HG03442 (cell line): ENCODE measurements at regions not wholly inside any gene's neighbourhood (a gene's known extent, or its start where the extent isn't known, plus 50 kb on each side); places are given as distances from the start of the nearest gene placed in this dataset.

Experiments used
- ATAC-seq: cut with Tn5 transposase; IDR thresholded peaks from one replicate; pipeline ENCODE4 v1.9.1; 2021; ENCODE audit warnings: mild to moderate bottlenecking, moderate library complexity; ENCODE audit not compliant: unreplicated experiment

DNA sequence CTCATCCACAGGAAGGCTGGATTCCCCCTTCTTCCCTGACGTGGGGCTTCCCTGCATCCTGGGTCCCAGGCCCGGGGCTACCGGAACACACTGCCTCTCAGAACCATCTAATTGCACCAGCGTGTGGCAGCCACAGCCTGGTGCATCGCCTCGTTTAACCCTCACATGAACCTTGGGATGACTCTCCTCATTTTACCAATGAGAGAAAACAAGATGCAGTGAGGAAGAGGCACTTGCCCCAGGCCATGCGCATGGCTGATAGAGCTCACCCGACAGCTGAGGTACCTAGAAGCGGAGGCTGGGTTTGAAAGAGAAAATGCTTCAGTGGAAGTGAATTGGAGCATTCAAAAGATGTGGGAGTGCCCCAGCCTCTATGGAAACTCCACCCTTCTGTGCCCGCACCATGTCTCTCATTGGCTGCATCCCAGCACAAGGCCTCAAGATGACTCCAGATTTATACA, 162.3 kb downstream of the KATNIP start:
- no peak for ATAC-seq

DNA sequence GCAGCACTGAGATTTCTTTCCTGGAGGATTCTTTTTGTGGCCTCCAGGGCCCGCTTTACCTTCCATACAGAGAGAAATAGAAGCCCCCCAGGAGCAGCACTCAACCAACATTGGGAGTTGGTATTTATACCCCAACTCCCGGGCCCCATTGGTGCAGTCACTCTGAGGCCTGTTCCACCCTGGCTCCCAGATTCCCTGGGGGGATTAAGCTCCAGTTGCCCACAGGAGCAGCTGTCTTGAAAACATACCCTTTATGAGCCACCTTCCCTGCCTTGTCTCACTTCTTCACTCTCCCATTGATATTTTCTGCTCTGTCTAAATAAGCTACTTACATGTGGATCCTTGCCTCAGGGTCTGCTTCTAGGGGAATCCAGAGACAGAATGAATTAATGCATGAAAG, 167.8 kb downstream of the KATNIP start:
- no peak for ATAC-seq

DNA sequence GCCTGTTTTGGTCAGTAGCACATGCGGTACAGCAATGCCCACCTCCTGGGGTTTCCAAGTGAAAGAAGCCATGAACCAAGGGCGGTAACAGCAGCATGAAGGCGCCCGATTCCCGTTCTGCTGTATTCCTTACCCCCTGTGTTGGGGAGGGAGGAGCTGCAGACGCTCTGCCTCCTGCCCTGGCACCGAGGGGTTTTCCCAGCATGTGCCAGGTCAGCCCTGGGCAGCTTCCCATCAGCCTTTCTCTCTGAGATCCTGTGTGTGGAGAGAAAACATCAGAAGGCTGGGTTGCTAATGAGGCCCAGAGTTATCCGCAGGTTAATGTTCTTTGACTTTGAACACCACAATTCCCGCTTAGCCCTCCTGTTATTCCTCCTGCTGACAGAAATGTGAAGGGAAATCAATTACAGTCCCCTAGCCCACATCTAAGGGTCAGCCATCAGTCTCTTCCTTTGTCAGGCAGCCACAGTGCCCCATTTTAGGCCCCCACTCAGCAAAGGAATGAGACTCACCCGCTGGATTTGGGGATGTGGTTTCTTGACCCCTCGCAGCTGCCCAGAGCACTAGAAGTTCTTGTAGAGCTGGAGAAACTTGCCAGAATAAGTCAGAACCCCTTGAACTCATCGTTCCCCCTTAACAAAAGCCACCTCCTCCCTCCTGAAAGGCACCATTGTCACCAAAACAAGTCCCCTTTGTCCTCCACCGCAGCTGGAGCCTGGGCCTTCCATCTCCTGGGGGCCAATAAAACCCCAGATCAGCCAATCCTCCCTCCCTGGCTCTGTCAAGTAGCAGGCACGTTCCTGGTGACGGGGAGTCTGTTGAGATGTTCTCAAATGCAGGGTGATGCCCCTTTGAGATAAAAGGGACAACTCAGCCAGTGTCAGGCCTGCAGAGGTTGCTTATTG, 168.5 kb downstream of the KATNIP start:
- ATAC-seq = no peak

DNA sequence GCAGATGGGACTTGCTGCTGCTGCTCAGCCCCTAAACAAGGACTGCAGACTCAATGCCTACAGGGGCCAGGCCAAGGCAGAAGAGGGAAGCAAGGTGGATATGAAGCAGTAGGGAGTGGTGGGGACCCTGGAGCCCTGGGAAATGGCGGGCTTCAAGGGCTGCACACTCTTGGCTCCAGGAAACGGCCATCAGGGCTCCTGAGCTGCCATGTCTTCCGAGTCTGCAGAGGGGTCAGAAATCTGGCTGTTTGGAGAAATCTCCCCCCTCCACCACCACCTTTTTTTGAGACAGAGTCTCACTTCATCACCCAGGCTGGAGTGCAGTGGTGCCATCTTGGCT, 169.1 kb downstream of the KATNIP start:
- no peak for ATAC-seq

DNA sequence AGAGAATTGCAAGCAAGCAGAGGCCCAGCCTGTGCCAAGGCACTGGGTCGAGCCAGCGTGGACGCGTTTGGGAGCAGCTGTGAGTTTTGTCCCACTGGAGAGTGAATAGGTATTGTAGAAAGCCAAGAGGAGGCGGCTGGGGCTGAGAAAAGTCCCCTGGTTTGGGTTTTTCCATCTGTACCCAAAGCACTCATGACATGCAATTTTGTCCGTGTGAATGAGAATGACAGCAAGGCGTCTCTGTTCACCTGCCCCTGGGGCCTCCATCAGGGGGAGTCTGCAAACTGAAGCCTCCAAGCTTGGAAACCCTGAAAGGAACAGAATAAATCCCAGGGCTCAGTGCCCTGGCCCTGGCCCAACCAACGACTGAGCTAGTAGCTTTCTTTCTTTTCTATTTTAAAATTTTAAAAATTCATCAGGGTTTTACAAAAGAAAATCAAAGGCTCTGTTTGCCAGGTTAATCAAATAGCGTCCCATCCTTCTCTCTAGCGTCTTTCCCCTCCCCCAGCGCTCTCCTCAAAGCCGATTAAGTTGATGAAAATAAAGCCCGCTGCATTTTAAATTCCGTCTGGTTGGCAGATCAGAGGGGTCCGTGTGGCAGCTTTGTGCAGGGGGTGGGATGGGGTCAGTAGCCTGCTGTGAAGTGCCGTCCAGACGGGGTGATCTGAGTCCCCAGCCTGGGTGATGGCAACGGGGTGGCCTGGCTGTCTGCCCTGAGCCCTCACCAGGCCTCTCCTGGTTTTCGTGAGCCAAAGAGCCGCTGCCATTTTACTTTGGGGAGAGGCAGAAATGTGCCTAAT, 171.0 kb downstream of the KATNIP start:
- ATAC-seq = no peak

DNA sequence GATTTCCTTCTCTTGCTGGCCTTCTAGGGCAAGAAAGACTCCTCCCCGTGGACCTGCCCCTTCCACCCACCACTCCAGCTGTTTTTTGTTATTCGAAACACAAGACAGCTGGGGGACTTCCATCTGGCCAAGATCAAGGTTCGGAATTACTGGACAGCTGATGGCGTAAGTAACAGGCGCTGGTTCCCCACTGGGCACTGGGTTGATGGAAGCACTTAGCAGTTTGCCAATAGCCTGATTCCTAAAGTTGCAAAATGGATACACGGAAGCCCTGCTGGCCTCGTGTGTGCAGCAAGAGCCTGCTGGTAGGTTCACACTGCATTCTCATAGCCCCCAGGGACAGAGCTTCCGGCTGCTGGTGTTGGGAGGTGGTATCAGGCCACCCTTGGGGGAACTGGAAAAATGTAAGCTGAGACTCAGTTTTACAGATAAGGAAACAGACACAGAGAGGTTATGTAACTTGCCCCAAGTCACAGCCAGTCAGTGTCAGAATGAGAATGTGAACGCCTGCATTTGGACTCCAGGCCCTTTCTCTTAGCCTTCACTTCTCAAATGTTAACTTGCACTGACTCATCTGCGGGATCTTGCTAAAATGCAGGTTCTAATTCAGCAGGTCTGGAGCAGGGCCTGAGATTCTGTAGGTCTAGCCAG, 171.7 kb downstream of the KATNIP start:
- ATAC-seq = no peak

DNA sequence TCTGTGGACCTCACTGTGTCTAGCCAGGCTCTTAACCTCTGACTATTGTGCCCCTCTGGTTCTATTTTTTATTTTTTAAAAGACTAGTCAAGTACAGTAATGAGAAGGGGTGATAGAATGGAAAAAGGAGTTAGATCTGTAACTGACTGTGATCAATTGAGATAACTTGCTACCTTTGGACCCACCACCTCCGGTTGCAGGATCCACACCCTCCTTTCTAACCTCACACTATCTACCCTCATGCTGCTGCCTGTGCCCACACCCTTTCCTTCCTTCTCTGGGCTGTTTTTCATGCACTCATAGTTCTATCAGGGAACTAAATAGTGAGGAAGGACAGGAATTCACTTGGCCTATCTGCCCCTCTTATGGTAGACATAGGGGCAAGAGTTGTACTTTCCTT, 172.3 kb downstream of the KATNIP start:
- ATAC-seq = no peak

DNA sequence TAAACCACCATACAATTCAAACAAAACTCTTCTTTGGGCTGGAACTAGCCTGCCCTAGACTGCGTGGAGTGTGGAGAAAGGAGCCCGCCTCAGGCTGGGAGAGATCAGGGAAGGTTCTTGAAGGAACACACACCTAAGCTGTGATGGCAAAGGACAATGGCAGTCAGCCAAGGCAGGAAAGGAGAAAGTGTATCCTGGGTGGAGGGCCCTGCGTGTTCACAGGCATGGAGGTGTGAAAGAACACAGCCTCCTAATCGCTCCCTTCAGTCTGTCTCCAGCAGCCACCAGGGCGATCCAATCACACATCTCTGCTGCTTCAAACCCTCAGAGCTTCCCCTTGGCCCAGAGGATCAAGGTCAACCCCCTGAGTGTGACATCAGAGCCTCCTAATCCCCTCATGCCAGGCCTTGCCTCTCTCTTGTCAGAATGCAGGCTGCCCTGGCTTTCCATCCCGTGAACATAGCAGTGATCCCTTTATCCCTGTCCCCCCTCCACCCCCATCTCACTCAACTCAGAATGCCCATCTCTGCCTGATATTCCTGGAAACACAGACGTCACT, 173.0 kb downstream of the KATNIP start:
- no peak for ATAC-seq

DNA sequence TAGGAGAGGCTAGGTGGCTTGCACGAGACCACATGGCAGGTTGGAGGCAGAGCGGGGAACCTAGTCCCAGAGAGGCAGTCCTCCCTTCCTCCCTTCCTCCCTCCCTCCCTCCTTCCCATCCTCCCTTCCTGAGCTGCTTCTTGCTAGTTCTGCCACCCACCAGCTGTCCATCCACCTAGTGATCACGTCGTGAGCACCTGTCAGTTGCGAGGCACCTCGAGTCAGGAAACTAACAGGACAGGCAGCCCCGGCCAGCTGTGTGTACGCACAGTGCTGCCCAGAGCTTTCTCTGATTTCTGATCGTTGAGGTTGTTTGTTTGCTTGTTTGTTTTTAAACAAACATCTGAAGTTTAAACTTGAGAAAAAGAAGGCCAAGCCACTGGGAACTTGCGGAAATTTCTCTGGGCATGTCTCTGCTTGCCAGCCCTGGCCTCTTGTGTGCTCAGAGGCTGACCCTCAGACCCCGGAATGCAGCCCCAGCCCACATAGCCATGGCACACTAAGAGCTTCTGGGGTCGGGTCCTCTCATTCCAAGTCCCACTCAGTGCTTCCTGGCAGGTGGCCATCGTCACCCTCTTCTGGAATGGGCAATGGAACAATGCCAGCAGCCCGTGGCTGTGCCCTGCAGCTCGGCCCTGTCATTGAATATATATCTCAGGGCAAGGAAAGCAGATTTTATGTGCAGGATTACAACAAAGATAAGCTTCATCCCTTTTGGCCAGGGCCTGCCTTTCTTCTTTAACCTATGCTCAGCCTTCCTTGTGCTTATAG, 174.0 kb downstream of the KATNIP start:
- no peak for ATAC-seq

DNA sequence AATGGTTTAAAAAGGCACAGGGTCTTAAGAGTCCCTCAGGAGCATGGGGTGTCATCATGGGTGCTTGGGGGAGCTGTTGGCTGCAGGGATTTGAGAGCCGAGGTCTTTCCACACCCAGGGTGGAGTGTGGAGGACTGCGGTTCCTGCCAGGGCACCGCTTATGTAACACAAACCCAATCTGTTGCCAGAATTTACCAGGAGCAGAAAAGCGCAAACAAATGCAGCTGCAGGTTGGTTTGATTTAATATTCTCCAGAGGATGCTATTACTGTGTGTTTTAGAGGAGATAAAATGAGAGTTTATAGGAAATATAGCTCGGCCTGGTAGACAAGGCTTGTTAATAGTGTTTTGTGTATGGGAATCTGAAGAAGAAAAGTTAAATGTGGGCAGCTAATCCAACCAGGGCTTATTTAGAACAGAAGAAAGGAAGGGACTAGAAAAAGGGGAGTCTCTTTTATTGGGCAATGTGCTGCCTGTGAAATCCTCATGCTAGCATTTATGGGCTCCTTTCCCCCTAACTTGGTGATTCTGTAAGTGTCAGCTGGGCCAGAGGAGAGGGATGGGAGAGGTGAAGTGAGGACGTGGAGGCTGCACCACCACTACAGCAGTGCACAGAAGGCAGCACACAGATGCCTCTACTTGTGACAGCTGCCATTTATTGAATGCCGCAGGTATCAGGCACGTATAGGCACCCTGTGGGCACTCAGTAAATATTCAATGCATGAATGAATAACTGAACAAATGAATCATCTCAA, 174.7 kb downstream of the KATNIP start:
- no peak for ATAC-seq

DNA sequence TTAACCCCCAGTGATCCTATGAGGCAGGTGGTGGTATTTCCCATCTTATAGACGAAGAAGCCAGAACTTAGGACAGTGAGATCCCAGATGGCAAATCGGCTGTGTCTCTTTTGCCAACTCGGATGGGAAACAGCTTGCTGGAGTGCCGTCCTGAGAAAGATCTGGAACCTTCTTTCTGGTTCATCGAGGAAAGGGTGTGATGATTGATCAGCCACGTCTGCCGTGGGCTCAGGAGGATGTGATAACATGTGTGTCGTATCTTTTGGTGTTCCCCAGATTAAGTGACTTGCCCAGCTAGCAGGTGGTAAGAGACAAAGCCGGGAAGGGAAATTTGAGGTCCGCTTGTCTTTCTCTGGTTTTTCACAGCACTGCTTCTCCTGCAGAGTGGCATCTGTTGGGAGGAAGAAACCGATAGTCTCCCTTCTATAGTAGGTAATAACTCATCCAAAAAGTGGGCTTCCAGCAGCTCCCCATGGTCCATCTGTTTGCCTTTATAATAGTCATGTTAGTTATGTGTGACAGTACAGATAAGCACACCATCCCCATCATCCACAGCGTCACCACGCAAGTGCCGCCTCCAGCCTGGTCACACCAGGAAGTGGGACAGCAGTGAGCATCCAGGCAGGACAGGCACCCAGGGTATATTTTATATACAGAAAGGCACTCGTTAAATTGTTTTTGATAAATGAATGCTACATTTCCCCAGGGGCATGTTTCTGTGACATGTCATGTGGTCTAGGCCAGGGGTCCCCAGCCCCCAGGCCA, 175.5 kb downstream of the KATNIP start:
- ATAC-seq = no peak

DNA sequence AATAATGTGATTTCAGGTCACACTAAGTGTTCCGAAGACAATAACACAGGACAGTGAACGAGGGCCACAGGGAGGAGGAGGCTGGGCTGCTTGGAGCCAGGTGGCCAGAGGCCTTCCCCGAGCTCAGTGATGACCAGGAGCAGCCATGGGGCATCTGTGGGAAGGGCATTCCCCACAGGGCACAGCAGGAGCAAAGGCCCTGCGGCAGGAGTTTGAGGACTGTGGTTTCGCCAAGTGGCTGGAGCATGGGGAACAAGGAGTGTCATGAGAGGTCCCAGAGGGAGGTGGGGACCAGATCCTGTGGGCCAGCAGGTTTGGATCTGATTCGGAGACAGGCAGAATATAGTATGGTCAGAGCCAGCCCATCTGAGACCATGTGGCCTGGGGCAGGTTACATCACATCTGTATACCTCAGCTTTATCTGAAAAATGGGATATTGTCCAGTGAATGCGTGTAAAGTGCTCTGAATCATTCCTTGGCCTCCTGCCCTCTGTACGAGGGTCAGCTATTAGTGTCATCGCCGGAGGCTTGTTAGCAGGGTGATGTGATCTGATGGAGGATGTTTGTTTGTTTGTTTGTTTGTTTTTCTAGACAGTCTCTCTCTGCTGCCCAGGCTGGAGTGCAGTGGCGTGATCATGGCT, 176.8 kb downstream of the KATNIP start:
- no peak for ATAC-seq

DNA sequence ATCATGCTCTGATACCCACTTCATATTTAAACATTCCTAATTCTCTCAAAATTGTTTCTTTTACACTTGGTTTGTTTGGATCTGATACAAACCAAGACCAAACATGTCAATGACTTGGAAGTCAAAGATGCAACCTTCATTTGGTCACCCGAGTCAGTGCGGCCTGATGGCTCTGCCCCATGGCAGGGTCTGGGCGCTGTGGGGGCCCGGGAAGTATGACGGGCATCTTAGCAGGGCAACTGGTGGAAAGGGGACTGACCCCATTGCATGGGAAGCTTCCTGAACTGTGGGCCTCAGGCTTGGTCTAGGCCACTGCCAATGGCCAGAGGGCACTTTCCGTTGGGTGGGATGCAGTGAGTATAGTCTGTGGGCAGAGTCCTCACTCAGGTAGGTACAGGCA, 178.0 kb downstream of the KATNIP start:
- ATAC-seq = no peak

DNA sequence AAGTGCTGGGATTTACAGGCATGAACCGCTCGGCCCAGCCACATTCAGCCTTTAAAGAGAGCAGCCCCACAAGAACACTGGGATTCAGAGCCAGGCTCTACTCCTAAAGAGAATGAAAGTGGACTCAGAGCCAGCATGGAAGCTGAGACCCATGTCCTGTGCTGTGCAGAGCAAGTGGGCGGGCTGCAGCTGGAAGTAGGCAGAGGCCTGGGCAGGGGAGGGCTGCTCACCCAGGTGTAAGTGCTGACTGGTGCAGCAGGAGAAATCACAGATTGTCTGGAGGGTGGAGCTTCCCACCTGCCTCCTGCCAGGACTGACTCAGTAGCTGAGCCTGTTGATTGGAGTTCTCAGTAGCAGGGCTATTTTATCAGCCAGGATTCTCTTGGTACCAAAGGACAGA, 178.7 kb downstream of the KATNIP start:
- ATAC-seq = no peak

DNA sequence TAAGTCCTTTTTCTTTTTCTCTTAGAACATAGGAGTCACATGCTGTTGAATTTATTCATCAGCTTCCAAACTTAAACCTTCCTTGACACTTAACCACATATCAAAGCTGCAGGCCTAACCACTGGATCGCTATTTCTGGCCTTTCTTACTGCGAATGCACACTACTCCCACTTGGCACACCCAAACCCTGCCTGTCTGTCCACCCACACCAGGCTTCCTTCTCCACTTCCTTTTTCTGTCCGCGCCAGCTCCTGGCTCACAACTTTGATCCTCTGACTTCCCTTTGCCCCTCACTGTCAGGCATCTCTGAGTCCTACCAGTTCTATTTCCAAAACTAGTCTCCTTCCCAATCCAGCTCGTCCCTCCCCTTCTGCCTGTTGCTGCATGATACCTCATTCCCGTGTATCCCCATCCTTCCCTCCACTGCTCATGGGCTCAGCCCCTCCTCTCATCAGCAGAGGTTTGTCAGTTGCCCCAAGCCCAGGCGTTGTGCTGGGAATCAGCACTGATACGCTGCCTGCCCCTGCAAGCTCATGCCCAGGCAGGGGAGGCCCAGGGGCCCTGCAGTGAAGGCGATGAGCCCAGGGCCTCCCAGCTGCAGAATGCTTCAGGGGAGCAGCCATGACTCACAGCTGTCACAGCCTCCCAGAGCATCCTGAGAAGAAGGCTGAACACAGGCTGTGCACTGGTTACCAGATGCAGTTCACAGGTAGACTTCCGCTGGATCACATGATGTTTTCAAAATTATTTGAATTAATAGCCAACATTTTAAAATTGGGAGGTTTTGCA, 179.8 kb downstream of the KATNIP start:
- ATAC-seq = no peak

DNA sequence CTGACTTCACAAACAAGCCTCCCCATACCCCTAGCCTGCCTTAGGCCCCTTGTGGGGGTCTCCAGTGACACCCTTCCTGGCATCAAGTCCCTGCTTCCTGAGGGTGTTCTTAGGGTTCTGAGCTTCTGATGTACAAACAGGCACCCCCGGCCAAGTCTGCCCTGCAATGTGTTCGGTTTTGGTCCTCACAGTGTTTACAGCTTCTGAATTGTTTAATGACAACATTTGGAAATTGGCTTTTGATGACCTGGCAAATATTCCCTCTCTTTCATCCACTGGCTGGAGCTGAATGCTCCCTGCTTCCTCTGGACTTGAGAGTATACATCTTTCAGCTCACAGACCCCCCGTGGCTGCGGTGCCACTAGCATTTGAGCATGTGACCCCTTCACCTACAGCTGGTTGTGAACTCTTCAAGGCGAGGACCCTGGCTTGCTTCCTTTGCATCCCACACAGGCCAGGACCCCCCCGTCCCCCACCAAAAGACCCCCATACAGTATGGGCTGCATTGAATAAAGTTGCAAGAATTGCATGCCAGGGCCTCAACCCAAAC, 180.8 kb downstream of the KATNIP start:
- ATAC-seq = no peak

DNA sequence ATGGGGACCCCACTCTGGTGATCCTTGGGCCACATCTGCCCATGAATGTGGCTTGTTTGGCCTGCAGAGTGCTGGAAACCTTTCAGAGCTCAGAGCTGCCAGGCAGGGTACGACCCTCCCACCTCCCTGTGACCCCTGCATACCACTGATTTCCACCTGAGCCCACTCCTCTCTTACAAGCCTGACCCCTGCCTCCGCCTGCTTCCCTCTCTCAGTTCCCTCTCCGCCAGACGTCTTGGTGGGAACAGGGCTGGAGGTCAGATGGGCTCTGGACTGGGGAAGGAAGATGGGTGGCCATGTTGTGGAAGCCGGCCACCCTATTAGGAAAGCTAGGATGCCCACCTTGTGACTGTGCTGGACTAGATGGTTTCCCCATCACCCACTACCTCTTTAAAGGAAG, 185.1 kb downstream of the KATNIP start:
- ATAC-seq = no peak

DNA sequence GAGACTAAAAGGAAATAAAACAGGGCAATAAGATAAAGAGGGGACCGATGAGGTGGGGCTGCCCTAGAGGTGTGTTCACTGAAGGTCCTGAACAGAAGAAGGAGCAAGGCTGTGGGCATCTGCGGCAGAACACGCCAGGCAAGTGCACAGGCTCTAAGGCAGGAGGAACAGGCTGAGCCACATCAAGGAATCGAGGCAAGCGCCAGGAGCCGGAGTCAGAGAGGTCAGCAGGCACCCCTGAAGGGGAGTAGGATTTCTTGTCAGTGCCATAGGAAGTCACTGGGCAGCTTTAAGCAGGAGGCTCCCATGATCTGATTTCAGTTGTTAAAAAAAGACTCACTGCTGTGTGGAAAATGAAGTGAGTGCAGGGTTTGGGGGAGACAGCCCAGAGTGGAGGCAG, 186.5 kb downstream of the KATNIP start:
- no peak for ATAC-seq
